ENCODE measurements at regions not wholly inside any gene's neighbourhood (a gene's known extent, or its start where the extent isn't known, plus 50 kb on each side); places are given as distances from the start of the nearest gene placed in this dataset.

GRCh38 chr11:39780131-39780530 lies 1679.3 kb downstream of the LRRC4C start:
- POLR2A ChIA-PET: no interaction called here
- FAIRE-seq: no peak

More at GRCh38 chr11:39780131-39780530, 1679.3 kb downstream of the LRRC4C start:
- no peak overlapping the region for H3K4me3 ChIP-seq
- no peak overlapping the region for H3K27ac ChIP-seq (ENCODE audit: extremely low read depth, low read depth, low read length)
- H3K4me1 ChIP-seq (replicated peaks in 1 of 2; ENCODE audit: control insufficient read depth in 2 of 2, insufficient read depth in 2 of 2, low read length in 2 of 2): no peaks in the 10 kb centered on the region
- WGBS (ENCODE audit: insufficient coverage, low coverage, missing lambda C conversion rate): 5% methylated on average over 3 of the region's 3 CpGs
- no peaks in the 10 kb centered on the region for H4K20me1 ChIP-seq (replicated peaks; ENCODE audit: control insufficient read depth, insufficient read depth, low read length)
- no peaks in the 10 kb centered on the region for H3K9me1 ChIP-seq (ENCODE audit: control insufficient read depth, insufficient read depth, low read length)
- H3K9me3 ChIP-seq (replicated peaks; ENCODE audit: control insufficient read depth, insufficient read depth, low read depth, low read length): no peaks in the 10 kb centered on the region; the same call in 1 of the 2 replicates
- no peak overlapping the region for H3K4me2 ChIP-seq (ENCODE audit: insufficient read depth, low read length)
- CTCF ChIA-PET (ENCODE audit: low intra/inter-chr PET ratio): no interaction called here
- no peak for DNase-seq (ENCODE audit: extremely low read depth in 1 of 4, low spot score in 3 of 4)
- no peaks in the 10 kb centered on the region for H3K27me3 ChIP-seq (ENCODE audit: control insufficient read depth in 2 of 2, insufficient read depth in 2 of 2, low read length in 2 of 2)
- intact Hi-C loops (cut with micrococcal nuclease): no loop called here
- H3K9ac ChIP-seq (ENCODE audit: insufficient read depth in 1 of 2, low read depth in 2 of 2, low read length in 2 of 2): no peak overlapping the region
- TF ChIP-seq PHB2 (IDR thresholded peaks at IDR 0.05; ENCODE audit: low read depth): no peak
- TF ChIP-seq CAMTA2 (CRISPR knock-in tag; conservative IDR thresholded peaks at IDR 0.05): no peak
- no peak for TF ChIP-seq NEUROD1 (IDR thresholded peaks at IDR 0.05; ENCODE audit: borderline replicate concordance, low read depth, low read length, partially characterized antibody)
- TF ChIP-seq NONO (IDR thresholded peaks at IDR 0.05; ENCODE audit: low read depth in 2 of 2, low read length in 1 of 2): no peak
- TF ChIP-seq NFXL1 (CRISPR knock-in tag; IDR thresholded peaks at IDR 0.05): no peak
- TF ChIP-seq ZNF512 (tag; IDR thresholded peaks at IDR 0.05): no peak
- no peak for TF ChIP-seq ZNF764 (CRISPR knock-in tag; IDR thresholded peaks at IDR 0.05; ENCODE audit: low read depth)
- TF ChIP-seq, protein P1, sequence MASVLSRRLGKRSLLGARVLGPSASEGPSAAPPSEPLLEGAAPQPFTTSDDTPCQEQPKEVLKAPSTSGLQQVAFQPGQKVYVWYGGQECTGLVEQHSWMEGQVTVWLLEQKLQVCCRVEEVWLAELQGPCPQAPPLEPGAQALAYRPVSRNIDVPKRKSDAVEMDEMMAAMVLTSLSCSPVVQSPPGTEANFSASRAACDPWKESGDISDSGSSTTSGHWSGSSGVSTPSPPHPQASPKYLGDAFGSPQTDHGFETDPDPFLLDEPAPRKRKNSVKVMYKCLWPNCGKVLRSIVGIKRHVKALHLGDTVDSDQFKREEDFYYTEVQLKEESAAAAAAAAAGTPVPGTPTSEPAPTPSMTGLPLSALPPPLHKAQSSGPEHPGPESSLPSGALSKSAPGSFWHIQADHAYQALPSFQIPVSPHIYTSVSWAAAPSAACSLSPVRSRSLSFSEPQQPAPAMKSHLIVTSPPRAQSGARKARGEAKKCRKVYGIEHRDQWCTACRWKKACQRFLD (CRISPR knock-in tag; IDR thresholded peaks at IDR 0.05): no peak
- no peak for TF ChIP-seq ZNF639 (CRISPR knock-in tag; conservative IDR thresholded peaks at IDR 0.05 in 1 of 2, IDR thresholded peaks at IDR 0.05 in 1 of 2)
- TF ChIP-seq DMBX1 (CRISPR knock-in tag; IDR thresholded peaks at IDR 0.05; ENCODE audit: borderline replicate concordance): no peak
- TF ChIP-seq, protein P2, sequence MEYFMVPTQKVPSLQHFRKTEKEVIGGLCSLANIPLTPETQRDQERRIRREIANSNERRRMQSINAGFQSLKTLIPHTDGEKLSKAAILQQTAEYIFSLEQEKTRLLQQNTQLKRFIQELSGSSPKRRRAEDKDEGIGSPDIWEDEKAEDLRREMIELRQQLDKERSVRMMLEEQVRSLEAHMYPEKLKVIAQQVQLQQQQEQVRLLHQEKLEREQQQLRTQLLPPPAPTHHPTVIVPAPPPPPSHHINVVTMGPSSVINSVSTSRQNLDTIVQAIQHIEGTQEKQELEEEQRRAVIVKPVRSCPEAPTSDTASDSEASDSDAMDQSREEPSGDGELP (CRISPR knock-in tag; IDR thresholded peaks at IDR 0.05; ENCODE audit: borderline replicate concordance): no peak
- no peak for TF ChIP-seq ZNF57 (CRISPR knock-in tag; IDR thresholded peaks at IDR 0.05)
- TF ChIP-seq ZBTB26 (CRISPR knock-in tag; IDR thresholded peaks at IDR 0.05): no peak
- no peak for TF ChIP-seq ZNF561 (CRISPR knock-in tag; conservative IDR thresholded peaks at IDR 0.05)
- BruUV-seq (replicated peaks): no TSS peak
- no peaks in the 10 kb centered on the region for H3K36me3 ChIP-seq (ENCODE audit: control insufficient read depth, insufficient read depth, low read length)
- no peaks in the 10 kb centered on the region for H3K79me2 ChIP-seq (ENCODE audit: control insufficient read depth, insufficient read depth, low read length)
- in situ Hi-C loops (cut with MboI): no loop called here
- H2AFZ ChIP-seq (ENCODE audit: low read depth, low read length): no peak overlapping the region
- ATAC-seq: no peak
